Upper lobe of left lung (tissue), 6 donors: ENCODE measurements at regions not wholly inside any gene's neighbourhood (a gene's known extent, or its start where the extent isn't known, plus 50 kb on each side); places are given as distances from the start of the nearest gene placed in this dataset.

Experiments
- ATAC-seq, 2 donors: fragments of 200-7000 bp; cut with Tn5 transposase; one replicate each; pipeline ENCODE4 v1.9.1; 2022; ENCODE audit warnings: mild to moderate bottlenecking in 2 of 2, moderate library complexity in 2 of 2; ENCODE audit not compliant: low FRiP score in 2 of 2
- DNase-seq, 2 donors: peaks; one replicate each; pipeline ENCODE4 v3.0.0-alpha.2; 2019 to 2020
- H3K27ac ChIP-seq, 4 donors: fragments of 200-600 bp; sonication (generic); one replicate each; pipeline ENCODE4 v1.5.1; 2016 to 2019
- H3K27me3 ChIP-seq, 4 donors: fragments of 200-600 bp; sonication (generic); one replicate each; pipeline ENCODE4 v1.5.1; 2017 to 2019
- H3K36me3 ChIP-seq, 4 donors: fragments of 200-600 bp; sonication (generic); one replicate each; pipeline ENCODE4 v1.5.1; 2016 to 2019
- H3K4me1 ChIP-seq, 4 donors: fragments of 200-600 bp; sonication (generic); one replicate each; pipeline ENCODE4 v1.5.1; 2018 to 2019
- H3K4me3 ChIP-seq, 4 donors: fragments of 200-600 bp; sonication (generic); one replicate each; pipeline ENCODE4 v1.5.1; 2017 to 2019; ENCODE audit warnings: mild to moderate bottlenecking in 2 of 4, moderate library complexity in 1 of 4
- H3K9me3 ChIP-seq, 4 donors: fragments of 200-600 bp; sonication (generic); one replicate each; pipeline ENCODE4 v1.5.1; 2018 to 2019
- CTCF ChIP-seq, 6 experiments: fragments of 450-650 bp in 4 of 6; fragments of 200-600 bp in 2 of 6; sonication (generic) in 2 of 6; IDR thresholded peaks; one replicate each; pipeline ENCODE4 v1.5.1; 2016 to 2019; ENCODE audit warnings: antibody characterized with exemption in 6 of 6
- EP300 ChIP-seq, 4 donors: sonication (generic); formaldehyde crosslinking; IDR thresholded peaks; one replicate each; pipeline ENCODE4 v1.5.1; 2017; ENCODE audit warnings: antibody characterized with exemption in 4 of 4, control low read depth in 2 of 4
- POLR2A ChIP-seq, 4 donors: fragments of 450-650 bp; IDR thresholded peaks; one replicate each; pipeline ENCODE4 v1.5.1; 2016 to 2017; ENCODE audit warnings: antibody characterized with exemption in 4 of 4, mild to moderate bottlenecking in 2 of 4
- POLR2AphosphoS5 ChIP-seq, 2 donors: sonication (generic); formaldehyde crosslinking; IDR thresholded peaks; one replicate each; pipeline ENCODE4 v1.5.1; 2017; ENCODE audit warnings: antibody characterized with exemption in 2 of 2
- WGBS, 2 donors: methylation state at CpG; one replicate each; pipeline ENCODE4 v1.1.5; 2017 to 2018; 5-methylcytosine and 5-hydroxymethylcytosine counted together
- donor health status: DM: no; HTN: no; CAD: no; lungs with moderate emphysema.
- donor health status: DM: no; HTN: yes; CAD: no; lungs with severe emphysema.

DNA sequence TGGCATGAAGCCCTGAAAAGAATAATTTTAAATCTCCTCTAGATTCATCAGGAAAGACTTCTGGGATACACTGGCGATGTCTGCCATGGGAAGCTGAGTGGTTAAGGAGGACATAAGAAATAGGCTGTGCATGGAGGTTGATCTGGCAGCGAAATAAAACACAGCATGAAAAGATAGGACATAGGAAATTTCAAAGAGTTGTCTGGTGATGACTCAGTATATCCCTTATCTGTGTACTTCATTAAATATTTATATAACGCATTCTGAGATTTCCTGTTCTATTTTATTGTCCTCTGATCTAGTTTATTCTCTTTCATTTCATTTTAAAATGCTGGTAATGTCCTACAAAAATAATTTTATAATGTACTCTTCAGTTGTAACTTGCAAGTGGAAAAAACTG is 1337.3 kb upstream of the DDX18 start:
- no peak for DNase-seq
- H3K4me3 ChIP-seq = no peak overlapping the region
- ATAC-seq = no peak
- H3K36me3 ChIP-seq = no peaks in the 10 kb centered on the region
- no peak overlapping the region for H3K27ac ChIP-seq
- no peaks in the 10 kb centered on the region for H3K27me3 ChIP-seq
- H3K9me3 ChIP-seq = no peaks in the 10 kb centered on the region
- WGBS, 2 donors = 68 to 72% methylated on average over 3 of the region's 3 CpGs
- no peaks in the 10 kb centered on the region for H3K4me1 ChIP-seq
- TF ChIP-seq EP300 (IDR thresholded peaks at IDR 0.05) (no peak), CTCF (IDR thresholded peaks at IDR 0.05) (no peak), POLR2AphosphoS5 (IDR thresholded peaks at IDR 0.05) (no peak), POLR2A (IDR thresholded peaks at IDR 0.05) (no peak)

DNA sequence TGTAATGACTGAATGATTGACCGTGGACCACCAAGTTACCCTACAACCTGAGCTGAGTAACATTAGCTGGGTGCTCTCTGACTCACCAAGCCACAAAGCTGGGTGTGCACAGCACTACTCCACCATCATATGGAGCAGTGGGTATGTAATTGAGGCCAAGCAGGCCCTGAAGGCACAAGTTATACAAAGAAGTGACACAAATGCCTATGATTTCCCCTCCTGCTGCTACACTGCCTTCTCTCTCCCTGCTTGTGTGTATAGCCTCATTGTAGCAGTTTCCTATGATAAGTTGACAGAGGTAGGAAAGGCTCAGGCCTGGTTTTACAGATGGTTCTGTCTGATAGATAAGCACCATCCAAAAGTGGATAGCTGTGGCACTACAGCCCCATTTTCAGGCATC is 1327.2 kb upstream of the DDX18 start:
- peaks cover 0 to 5% (median 0%) of the 10 kb centered on the region in 4 donors for H3K9me3 ChIP-seq
- no peaks in the 10 kb centered on the region for H3K36me3 ChIP-seq
- no peak overlapping the region for H3K4me3 ChIP-seq
- no peak for ATAC-seq
- DNase-seq = no peak
- H3K27me3 ChIP-seq = no peaks in the 10 kb centered on the region
- WGBS, 2 donors = 78 to 94% methylated on average over 1 of the region's 1 CpG
- no peaks in the 10 kb centered on the region for H3K4me1 ChIP-seq
- no peak overlapping the region for H3K27ac ChIP-seq
- no peak for TF ChIP-seq POLR2A (IDR thresholded peaks at IDR 0.05)
- no peak for TF ChIP-seq POLR2AphosphoS5 (IDR thresholded peaks at IDR 0.05)
- no peak for TF ChIP-seq EP300 (IDR thresholded peaks at IDR 0.05)
- TF ChIP-seq CTCF (IDR thresholded peaks at IDR 0.05) = no peak

DNA sequence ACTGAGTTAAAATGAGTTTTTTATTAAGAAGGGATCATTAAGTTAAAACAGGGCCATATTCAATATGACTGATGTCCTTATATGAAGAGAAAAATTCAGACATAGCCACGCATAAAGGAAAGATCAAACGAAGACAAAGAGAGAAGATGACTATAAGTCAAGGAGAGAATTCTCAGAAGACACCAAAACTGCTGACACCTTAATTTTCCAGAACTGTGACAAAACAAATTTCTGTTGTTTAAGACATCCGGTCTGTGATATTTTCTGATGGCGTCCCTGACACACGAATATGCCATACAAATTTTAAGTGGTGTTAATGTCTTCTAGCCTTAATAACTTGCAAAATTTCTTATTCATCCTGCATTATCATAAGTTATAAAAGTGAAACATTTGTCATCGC is 1325.2 kb upstream of the DDX18 start:
- Histone ChIP-seq H3K4me1 (no peaks in the 10 kb centered on the region), H3K27me3 (no peaks in the 10 kb centered on the region), H3K4me3 (no peak overlapping the region), H3K27ac (no peak overlapping the region), H3K9me3 (peaks cover 0 to 5% (median 0%) of the 10 kb centered on the region in 4 donors), H3K36me3 (no peaks in the 10 kb centered on the region)
- ATAC-seq (no peak), DNase-seq (no peak)
- TF ChIP-seq CTCF (IDR thresholded peaks at IDR 0.05) (no peak), POLR2A (IDR thresholded peaks at IDR 0.05) (no peak), EP300 (IDR thresholded peaks at IDR 0.05) (no peak), POLR2AphosphoS5 (IDR thresholded peaks at IDR 0.05) (no peak)
- 85 to 88% methylated on average over 6 of the region's 6 CpGs for WGBS, 2 donors

DNA sequence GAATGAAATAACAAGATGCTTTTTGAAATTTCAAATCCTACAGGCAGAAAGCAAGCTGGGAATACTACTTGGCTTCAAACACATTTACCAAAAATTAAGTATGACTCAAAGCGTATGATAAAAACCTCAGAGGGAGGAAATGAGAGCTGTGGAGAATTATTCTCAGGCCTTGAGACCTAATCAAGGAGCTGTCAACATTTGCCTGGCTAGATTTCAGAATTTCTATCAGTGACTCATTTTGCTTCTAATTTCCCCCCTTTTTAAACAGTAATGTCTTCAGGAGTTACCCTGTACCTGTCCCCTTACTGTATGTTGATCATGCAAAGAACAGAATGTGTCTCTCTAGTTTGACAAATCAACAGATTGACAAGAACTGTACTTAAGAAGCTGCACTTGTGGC is 1324.5 kb upstream of the DDX18 start:
- no peaks in the 10 kb centered on the region for H3K36me3 ChIP-seq
- H3K27me3 ChIP-seq = no peaks in the 10 kb centered on the region
- ATAC-seq (peak in 1 of 2 donors; percentile 41), DNase-seq (no peak)
- 80 to 85% methylated on average over 1 of the region's 1 CpG for WGBS, 2 donors
- H3K4me3 ChIP-seq = no peak overlapping the region
- H3K9me3 ChIP-seq = no peaks in the 10 kb centered on the region
- H3K4me1 ChIP-seq = no peaks in the 10 kb centered on the region
- no peak for TF ChIP-seq POLR2A (IDR thresholded peaks at IDR 0.05)
- TF ChIP-seq POLR2AphosphoS5 (IDR thresholded peaks at IDR 0.05) = no peak
- no peak for TF ChIP-seq CTCF (IDR thresholded peaks at IDR 0.05)
- TF ChIP-seq EP300 (IDR thresholded peaks at IDR 0.05) = no peak
- no peak overlapping the region for H3K27ac ChIP-seq

- no peak for TF ChIP-seq EP300 (IDR thresholded peaks at IDR 0.05)
- TF ChIP-seq POLR2A (IDR thresholded peaks at IDR 0.05) = no peak
- no peak for TF ChIP-seq POLR2AphosphoS5 (IDR thresholded peaks at IDR 0.05)
- TF ChIP-seq CTCF (IDR thresholded peaks at IDR 0.05) = no peak
- 79 to 82% methylated on average over 9 of the region's 9 CpGs for WGBS, 2 donors
- H3K4me1 ChIP-seq = no peaks in the 10 kb centered on the region
- no peaks in the 10 kb centered on the region for H3K9me3 ChIP-seq
- no peak overlapping the region for H3K27ac ChIP-seq
- no peak overlapping the region for H3K4me3 ChIP-seq
- ATAC-seq (peak in 1 of 2 donors; percentile 61), DNase-seq (no peak)
- no peaks in the 10 kb centered on the region for H3K36me3 ChIP-seq
- H3K27me3 ChIP-seq = no peaks in the 10 kb centered on the region
Measured at GRCh38 chr2:116490511-116491145, 1323.9 kb upstream of the DDX18 start.
